GM19452 (cell line): ENCODE measurements at regions not wholly inside any gene's neighbourhood (a gene's known extent, or its start where the extent isn't known, plus 50 kb on each side); places are given as distances from the start of the nearest gene placed in this dataset.

Experiments
- ATAC-seq: cut with Tn5 transposase; IDR thresholded peaks from one replicate; pipeline ENCODE4 v1.9.1; 2021; ENCODE audit not compliant: unreplicated experiment

DNA sequence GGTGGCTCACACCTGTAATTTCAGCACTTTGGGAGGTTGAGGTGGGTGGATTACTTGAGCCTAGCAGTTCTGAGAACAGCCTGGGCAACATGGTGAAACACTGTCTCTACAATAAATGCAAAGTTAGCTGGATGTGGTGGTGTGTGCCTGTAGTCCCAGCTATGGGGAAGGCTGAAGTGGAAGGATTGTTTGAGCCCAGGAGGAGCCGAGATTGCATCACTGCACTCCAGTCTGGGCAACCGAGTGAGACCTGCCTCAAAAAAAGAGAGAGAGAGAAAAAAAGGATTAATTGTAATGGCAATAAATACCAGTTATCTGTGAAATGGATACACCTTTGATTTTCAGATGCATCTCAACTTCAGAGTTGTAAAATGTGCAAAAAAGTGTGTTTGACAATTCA is 58.8 kb downstream of the SPRY1 start:
- no peak for ATAC-seq

DNA sequence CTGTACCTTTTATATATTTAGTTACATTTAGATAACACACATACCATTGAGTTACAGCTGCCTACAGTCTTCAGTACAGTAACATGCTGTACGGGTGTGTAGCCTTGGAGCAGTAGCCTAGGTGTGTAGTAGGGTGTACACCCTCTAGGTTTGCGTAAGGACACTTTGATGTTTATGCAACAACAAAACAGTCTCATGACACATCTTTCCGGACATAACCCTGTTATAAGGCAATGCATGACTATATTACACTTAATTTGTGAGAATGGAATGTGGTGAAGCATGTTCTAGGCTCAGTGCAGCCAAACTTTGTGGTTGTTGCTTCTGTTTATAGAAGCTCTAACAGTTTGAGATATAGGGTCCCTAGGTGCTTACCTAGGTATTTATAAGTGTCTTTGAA is 65.4 kb downstream of the SPRY1 start:
- no peak for ATAC-seq

GRCh38 chr4:123463869-123464268 is 67.3 kb downstream of the SPRY1 start:
- ATAC-seq: no peak

DNA sequence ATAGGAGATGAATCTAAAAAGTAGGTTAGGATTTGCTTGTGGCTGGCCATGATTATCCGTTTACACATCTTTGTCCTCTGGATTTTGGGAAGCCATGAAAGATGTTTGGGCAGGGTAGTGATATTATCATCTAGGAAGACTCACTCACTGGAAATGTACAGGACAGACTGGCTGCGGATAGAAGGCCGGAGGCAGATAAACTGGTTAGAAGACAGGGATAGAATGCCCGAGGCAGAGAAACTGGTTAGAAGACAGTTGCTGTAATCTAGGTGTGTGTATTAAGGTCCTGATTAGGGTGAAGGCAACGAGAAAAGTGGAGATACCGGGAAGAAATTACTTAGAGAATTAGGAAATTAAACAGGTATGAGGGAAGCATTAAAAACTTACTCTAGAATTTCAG is 68.8 kb downstream of the SPRY1 start:
- no peak for ATAC-seq

- no peak for ATAC-seq
Measured at GRCh38 chr4:123466080-123466785, 69.6 kb downstream of the SPRY1 start.

DNA sequence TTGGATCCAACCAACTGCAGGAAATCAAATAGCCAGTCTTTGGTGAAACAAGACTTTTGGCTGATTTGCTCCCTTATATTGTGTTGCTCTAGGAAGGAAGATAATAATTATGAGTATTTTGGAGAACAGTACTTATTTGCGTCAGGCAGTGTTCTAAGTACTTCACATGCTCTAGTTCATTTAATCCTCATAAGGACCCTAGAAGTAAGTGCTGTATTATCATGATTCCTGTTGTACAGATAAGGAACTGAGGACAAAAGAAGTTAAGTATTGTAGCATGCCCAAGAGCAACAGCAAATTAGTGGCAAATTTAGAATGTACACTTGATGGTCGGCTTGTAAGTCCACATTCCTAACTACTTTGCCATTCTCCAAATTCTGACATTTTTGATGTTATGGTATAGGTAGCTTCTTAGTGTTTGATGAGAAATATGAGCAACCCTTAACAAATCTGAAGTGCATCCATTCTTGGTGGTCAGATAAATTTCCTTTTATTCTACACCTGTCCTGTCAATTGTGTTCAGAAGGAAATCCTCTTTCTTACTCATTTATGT is 72.0 kb downstream of the SPRY1 start:
- no peak for ATAC-seq

DNA sequence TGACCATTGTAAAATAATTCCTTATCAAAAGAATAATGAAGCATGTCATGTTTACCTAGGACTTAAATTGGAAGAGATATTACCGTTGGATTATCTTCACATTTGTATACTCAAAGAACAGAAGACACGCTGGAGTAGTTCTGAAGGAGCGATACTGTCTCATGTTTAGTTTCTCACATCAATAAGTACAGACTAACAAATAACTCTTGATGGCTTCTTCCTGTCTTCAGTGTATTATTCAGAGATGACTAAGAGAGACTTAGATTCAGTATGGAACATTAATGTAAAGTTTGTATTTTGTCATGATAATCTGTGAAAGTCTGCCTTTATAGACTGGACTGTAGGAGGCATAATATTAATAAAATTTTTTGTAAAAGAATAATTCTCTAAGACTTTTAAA is 72.7 kb downstream of the SPRY1 start:
- ATAC-seq: no peak

- no peak for ATAC-seq
Measured at GRCh38 chr4:123469696-123470095, 73.1 kb downstream of the SPRY1 start.

DNA sequence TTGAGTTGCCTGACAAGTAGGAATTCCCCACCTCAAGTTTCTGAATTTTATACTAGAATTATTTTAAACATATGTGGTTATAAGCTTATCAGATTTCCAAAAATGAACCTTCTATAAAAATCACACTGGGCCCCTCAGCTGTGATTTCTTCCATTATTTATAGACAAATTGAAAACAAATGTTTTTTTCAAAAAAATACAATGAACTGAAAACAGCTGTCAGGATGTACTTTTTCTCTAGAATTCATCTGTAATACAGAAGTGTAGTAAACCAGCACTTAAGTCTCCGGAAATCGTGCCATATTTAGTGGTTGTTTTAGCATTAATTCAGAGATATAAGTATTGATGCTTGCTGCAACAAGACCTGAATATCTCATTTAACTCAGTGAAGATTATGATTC is 74.0 kb downstream of the SPRY1 start:
- no peak for ATAC-seq

DNA sequence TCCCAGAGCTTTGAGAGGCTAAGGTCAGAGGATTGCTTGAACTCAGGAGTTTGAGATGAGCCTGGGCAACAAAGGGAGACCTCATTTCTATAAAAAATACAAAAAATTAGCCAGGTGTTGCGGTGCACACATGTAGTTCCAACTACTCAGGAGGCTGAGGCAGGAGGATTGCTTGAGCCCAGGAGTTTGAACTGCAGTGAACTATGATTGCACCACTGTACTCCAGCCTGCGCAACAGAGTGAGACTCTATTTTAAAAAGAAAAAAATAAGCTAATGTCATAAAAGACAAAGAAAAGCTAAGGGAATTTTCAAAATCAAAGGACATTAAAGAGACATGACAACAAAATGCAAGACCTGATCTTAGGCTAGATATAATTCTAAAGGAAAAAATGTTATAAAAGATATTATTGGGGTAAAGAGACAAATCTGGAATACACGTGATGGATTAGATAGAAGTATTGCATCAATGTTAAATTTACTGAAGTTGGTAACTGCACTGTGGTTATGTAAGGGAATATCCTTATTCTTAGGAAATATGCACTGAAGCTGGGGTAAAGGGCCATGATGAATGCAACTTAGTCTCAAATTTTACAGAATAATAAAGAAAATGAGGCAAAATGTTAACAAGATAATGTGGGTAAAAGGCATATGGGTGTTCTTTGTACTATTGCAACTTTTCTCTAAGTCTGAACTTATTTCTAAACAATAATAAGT is 75.2 kb downstream of the SPRY1 start:
- no peak for ATAC-seq

- ATAC-seq: no peak
Measured at GRCh38 chr4:123474817-123475216, 78.2 kb downstream of the SPRY1 start.

- ATAC-seq: no peak
Measured at GRCh38 chr4:123476089-123476488, 79.5 kb downstream of the SPRY1 start.

DNA sequence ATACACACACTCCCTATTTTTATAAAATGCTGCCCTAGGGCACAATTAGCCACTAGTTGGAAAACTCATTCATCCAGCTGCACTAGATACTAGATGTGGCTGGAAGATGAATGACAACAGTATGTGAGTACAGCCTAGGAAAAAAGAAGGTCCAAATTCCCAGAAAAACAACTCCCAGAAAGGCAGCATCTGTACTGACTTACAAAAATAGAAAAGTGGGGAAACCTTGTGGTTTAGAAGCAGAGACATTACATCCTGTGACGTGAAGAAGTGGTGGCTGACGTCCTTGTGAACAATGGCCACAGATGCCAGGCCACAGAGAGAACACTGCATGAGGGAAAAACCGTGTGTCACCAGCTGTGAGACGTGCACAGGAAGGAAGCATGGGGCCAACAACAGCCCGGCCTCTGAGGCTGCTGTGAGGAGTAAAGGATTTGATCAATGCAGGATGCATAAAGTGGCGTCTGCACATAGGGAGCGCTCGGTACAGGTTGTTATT is 81.2 kb downstream of the SPRY1 start:
- peak; percentile 59 for ATAC-seq

GRCh38 chr4:123478859-123479345 is 82.3 kb downstream of the SPRY1 start:
- no peak for ATAC-seq

DNA sequence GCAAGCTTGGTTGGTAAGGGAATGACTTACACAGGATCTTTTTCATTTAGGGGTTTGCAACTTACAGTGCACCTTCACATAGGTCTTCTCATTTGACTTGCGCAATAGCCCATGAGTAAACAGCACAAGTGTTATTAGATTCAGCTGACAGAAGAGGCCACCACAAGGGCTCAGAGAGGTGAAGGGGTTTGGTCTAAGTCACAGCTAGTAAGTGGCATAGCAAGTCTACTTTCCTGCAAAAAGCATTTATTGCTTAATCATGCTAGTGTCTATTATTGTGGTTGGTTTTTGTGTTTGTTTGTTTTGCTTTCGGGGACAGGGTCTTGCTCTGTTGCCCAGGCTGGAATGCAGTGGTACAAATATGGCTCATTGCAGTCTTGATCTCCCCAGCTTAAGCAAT is 83.3 kb downstream of the SPRY1 start:
- no peak for ATAC-seq

- no peak for ATAC-seq
Measured at GRCh38 chr4:123480706-123481418, 84.3 kb downstream of the SPRY1 start.

- no peak for ATAC-seq
Measured at GRCh38 chr4:123481717-123482116, 85.1 kb downstream of the SPRY1 start.

DNA sequence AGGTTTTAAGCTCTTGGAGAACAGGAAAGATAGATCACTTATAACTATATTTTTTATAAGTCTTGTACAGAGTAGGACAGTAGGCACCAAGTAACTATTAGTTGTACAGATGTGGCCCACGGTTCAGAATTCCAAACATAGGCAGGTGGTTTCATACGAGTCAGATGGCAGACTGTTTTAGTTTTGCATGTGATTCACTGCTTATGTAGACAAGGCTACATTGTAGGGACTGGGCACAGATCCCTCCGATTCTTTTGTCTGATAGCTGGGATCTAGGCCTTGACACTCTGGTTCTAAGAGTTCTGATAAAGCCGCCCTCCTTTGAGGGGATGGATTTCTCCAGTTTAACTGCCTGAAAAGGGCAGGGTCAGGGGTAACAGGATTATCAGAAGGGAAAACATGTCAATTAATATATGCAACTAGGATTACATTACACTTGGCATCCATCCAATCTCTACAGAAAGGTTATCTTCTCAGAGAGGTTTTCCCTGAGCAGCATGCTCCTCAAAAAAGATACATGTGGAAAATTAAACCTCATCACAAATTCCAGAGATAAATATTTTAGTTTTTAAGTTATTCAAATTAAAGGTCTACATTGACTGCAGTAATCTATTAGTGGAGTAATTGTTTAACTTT is 87.8 kb downstream of the SPRY1 start:
- no peak for ATAC-seq

DNA sequence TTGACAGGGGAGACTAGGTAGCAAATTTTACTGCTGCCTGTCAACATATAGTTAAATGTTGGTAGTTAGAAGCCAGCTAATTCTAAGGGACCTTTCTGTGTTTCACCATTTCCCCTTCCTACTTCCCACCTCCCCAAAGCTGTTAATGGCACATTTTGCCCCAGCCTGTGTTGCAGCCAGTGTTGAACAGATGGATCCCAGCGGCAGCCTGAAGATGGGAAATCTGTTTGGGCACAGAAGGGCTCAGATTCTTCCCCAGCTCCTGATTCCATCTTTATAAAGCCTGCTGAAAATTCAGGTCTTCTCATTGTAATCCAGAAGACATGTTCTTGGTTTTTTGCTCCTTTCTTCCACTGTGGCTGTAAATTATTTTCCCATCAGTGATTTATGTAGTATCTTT is 89.0 kb downstream of the SPRY1 start:
- no peak for ATAC-seq

- peak; percentile 79 for ATAC-seq
Measured at GRCh38 chr4:123488916-123489315, 92.3 kb downstream of the SPRY1 start.

DNA sequence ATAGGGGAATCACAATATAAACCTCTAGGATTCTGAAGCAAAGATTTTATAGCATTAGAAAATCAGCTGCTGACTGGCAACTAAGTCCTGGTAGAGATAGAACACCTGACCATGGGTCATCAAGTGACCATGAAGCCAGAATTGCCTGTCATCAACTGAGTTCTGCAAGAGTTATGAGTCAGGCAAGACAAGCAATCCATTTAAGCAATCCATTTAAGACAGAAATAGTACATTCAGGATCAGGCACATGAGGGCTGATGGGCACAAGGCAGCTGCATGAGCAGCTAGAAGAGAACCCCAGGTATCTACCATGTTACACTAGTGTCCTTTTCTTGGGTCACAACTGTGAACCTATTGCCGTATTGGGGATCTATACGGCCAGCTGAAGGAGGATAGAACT is 98.9 kb downstream of the SPRY1 start:
- ATAC-seq: no peak
